GM12878 (cell line): ENCODE measurements at regions not wholly inside any gene's neighbourhood (a gene's known extent, or its start where the extent isn't known, plus 50 kb on each side); places are given as distances from the start of the nearest gene placed in this dataset.

Experiments used
- ATF2 ChIP-seq: IDR thresholded peaks from 2 replicates; pipeline ENCODE4 v1.6.1; 2012; ENCODE audit warnings: low read length, inconsistent platforms
- EZH2 ChIP-seq: IDR thresholded peaks from 2 replicates; pipeline ENCODE4 v1.6.1; 2012; ENCODE audit warnings: low read depth, mild to moderate bottlenecking, control low read depth, inconsistent platforms, low read length, borderline replicate concordance; ENCODE audit not compliant: control insufficient read depth
- HSF1 ChIP-seq: fragments of 150-350 bp; IDR thresholded peaks from 2 replicates; pipeline ENCODE4 v1.6.1; 2014; ENCODE audit warnings: mild to moderate bottlenecking, low read depth, low read length
- IKZF2 ChIP-seq, 2 experiments: fragments of 450-650 bp; IDR thresholded peaks; 2 replicates each; pipeline ENCODE4 v1.6.1; 2017; ENCODE audit warnings: mild to moderate bottlenecking in 2 of 2, moderate library complexity in 2 of 2
- MAX ChIP-seq: IDR thresholded peaks from 2 replicates; pipeline ENCODE4 v1.6.1; 2012; ENCODE audit warnings: low read depth, low read length, improper control_type of control experiment
- MLLT1 ChIP-seq: fragments of 450-650 bp; IDR thresholded peaks from 2 replicates; pipeline ENCODE4 v1.6.1; 2016; ENCODE audit warnings: mild to moderate bottlenecking
- MYB ChIP-seq: fragments of 150-350 bp; IDR thresholded peaks from 2 replicates; pipeline ENCODE4 v1.6.1; 2014; ENCODE audit warnings: mild to moderate bottlenecking, low read depth, low read length, borderline replicate concordance
- NFXL1 ChIP-seq: fragments of 450-650 bp; IDR thresholded peaks from 2 replicates; pipeline ENCODE4 v1.6.1; 2017; ENCODE audit warnings: antibody characterized with exemption, mild to moderate bottlenecking, borderline replicate concordance
- NFYB ChIP-seq: IDR thresholded peaks from 2 replicates; pipeline ENCODE4 v1.6.1; 2011; ENCODE audit warnings: low read depth, mild to moderate bottlenecking, low read length, improper control_type of control experiment, moderate library complexity; ENCODE audit not compliant: insufficient read depth
- RB1 ChIP-seq: fragments of 450-650 bp; formaldehyde crosslinking; IDR thresholded peaks from 2 replicates; pipeline ENCODE4 v1.6.1; 2017; ENCODE audit warnings: mild to moderate bottlenecking, borderline replicate concordance
- RCOR1 ChIP-seq: conservative IDR thresholded peaks from 2 replicates; pipeline ENCODE4 v1.6.1; 2012; ENCODE audit warnings: low read depth, low read length, improper control_type of control experiment
- SKIL ChIP-seq: fragments of 450-650 bp; IDR thresholded peaks from 2 replicates; pipeline ENCODE4 v1.6.1; 2017; ENCODE audit warnings: mild to moderate bottlenecking, low read depth, inconsistent platforms; ENCODE audit not compliant: poor library complexity, severe bottlenecking
- SREBF1 ChIP-seq: IDR thresholded peaks from 2 replicates; pipeline ENCODE4 v1.6.1; 2012; ENCODE audit warnings: mild to moderate bottlenecking, low read length
- SUZ12 ChIP-seq: fragments of 200-600 bp; sonication (generic); IDR thresholded peaks from one replicate; pipeline ENCODE4 v1.6.1; 2018; ENCODE audit warnings: antibody characterized with exemption, mild to moderate bottlenecking; ENCODE audit not compliant: unreplicated experiment
- ZNF622 ChIP-seq: fragments of 450-650 bp; IDR thresholded peaks from 2 replicates; pipeline ENCODE4 v1.6.1; 2017; ENCODE audit warnings: mild to moderate bottlenecking, inconsistent platforms
- ZNF687 ChIP-seq: fragments of 450-650 bp; IDR thresholded peaks from 2 replicates; pipeline ENCODE4 v1.6.1; 2017; ENCODE audit warnings: mild to moderate bottlenecking, moderate library complexity
- ZSCAN29 ChIP-seq: fragments of 450-650 bp; IDR thresholded peaks from 2 replicates; pipeline ENCODE4 v1.6.1; 2017; ENCODE audit warnings: mild to moderate bottlenecking, moderate library complexity

GRCh38 chr3:159910991-159911663 is 77.5 kb upstream of the IL12A start (continued):
- TF ChIP-seq NFYB (no peak), ZNF687 (peak; percentile 70; the same call in 1 of the 2 replicates), MYB (no peak), SUZ12 (no peak), NFXL1 (no peak), RCOR1 (no peak), EZH2 (no peak), MAX (no peak), ZSCAN29 (no peak), HSF1 (no peak), SREBF1 (no peak), RB1 (no peak), MLLT1 (0 out of 2 replicates have a peak, but pooled peaks have one; percentile 41), ATF2 (no peak), IKZF2 (IDR thresholded peaks at IDR 0.05) (peak in 1 of 2 experiments; percentile 39; a peak in 2 of 4 replicates), ZNF622 (no peak), SKIL (no peak)
